Keratinocyte (primary cell): ENCODE measurements at regions not wholly inside any gene's neighbourhood (a gene's known extent, or its start where the extent isn't known, plus 50 kb on each side); places are given as distances from the start of the nearest gene placed in this dataset.
A peak's percentile ranks its signal among the peaks of the same experiment; 100 is the strongest.

Source experiments
- DNase-seq: peaks from one replicate; pipeline ENCODE4 v3.0.0-alpha.2; 2011; ENCODE audit warnings: low read depth, missing footprints, low spot score
- FAIRE-seq: peaks from 2 replicates; lab custom pipeline; 2011; peaks lifted over from hg19 to GRCh38; lab: Jason Lieb, UNC
- H2AFZ ChIP-seq: 2 replicates; pipeline ENCODE4 v1.6.0; 2012; ENCODE audit warnings: low read length, control low read depth, inconsistent platforms; ENCODE audit not compliant: control insufficient read depth
- H3K27ac ChIP-seq: 2 replicates; pipeline ENCODE4 v1.5.1; 2011; ENCODE audit warnings: low read length; ENCODE audit not compliant: control insufficient read depth, insufficient read depth
- H3K27me3 ChIP-seq: 3 replicates; pipeline ENCODE4 v1.6.0; 2011; ENCODE audit warnings: low read length; ENCODE audit not compliant: control insufficient read depth, insufficient read depth; ENCODE audit errors: extremely low read depth
- H3K36me3 ChIP-seq, 2 experiments: 2 replicates in 1 of 2; 3 replicates in 1 of 2; pipeline ENCODE4 v1.5.1; 2011; ENCODE audit warnings: low read length in 2 of 2, mild to moderate bottlenecking in 1 of 2; ENCODE audit not compliant: control insufficient read depth in 2 of 2, insufficient read depth in 2 of 2; ENCODE audit errors: extremely low read depth in 1 of 2
- H3K4me1 ChIP-seq: 3 replicates; pipeline ENCODE4 v1.5.1; 2011; ENCODE audit warnings: low read length; ENCODE audit not compliant: control insufficient read depth, insufficient read depth; ENCODE audit errors: extremely low read depth
- H3K4me2 ChIP-seq: 3 replicates; pipeline ENCODE4 v1.6.0; 2011; ENCODE audit warnings: low read depth, low read length; ENCODE audit not compliant: control insufficient read depth, insufficient read depth; ENCODE audit errors: extremely low read depth
- H3K4me3 ChIP-seq, 3 experiments: fragments of 200-600 bp in 1 of 3; sonication (generic) in 1 of 3; 2 replicates in 2 of 3; 3 replicates in 1 of 3; pipeline ENCODE4 v1.5.1; 2011 to 2016; ENCODE audit warnings: low read length in 3 of 3, mild to moderate bottlenecking in 3 of 3, control low read depth in 2 of 3, inconsistent platforms in 1 of 3, low read depth in 1 of 3, mixed read lengths in 1 of 3, mixed run types in 1 of 3, moderate library complexity in 1 of 3; ENCODE audit not compliant: control insufficient read depth in 2 of 3, insufficient read depth in 2 of 3; ENCODE audit errors: extremely low read depth in 1 of 3
- H3K79me2 ChIP-seq: 2 replicates; pipeline ENCODE4 v1.6.0; 2012; ENCODE audit warnings: low read length; ENCODE audit not compliant: control insufficient read depth, insufficient read depth
- H3K9ac ChIP-seq: 3 replicates; pipeline ENCODE4 v1.6.0; 2011; ENCODE audit warnings: low read length; ENCODE audit not compliant: control insufficient read depth, insufficient read depth; ENCODE audit errors: extremely low read depth
- H3K9me1 ChIP-seq: 3 replicates; pipeline ENCODE4 v1.6.0; 2011; ENCODE audit warnings: low read length; ENCODE audit not compliant: control insufficient read depth, insufficient read depth; ENCODE audit errors: extremely low read depth
- H3K9me3 ChIP-seq: 2 replicates; pipeline ENCODE4 v1.5.1; 2012; ENCODE audit warnings: low read depth, low read length; ENCODE audit not compliant: control insufficient read depth
- H4K20me1 ChIP-seq: 3 replicates; pipeline ENCODE4 v1.6.0; 2011; ENCODE audit warnings: low read length; ENCODE audit not compliant: control insufficient read depth, insufficient read depth; ENCODE audit errors: extremely low read depth
- CTCF ChIP-seq, 3 experiments: IDR thresholded peaks in 1 of 3; conservative IDR thresholded peaks in 1 of 3; optimal IDR thresholded peaks in 1 of 3; 2 replicates in 2 of 3; 3 replicates in 1 of 3; pipeline versions ENCODE3 to v1.5.1; 2011; ENCODE audit warnings: low read length in 3 of 3, mild to moderate bottlenecking in 3 of 3, moderate library complexity in 2 of 3, control low read depth in 1 of 3, inconsistent platforms in 1 of 3; ENCODE audit not compliant: insufficient read depth in 2 of 3; ENCODE audit errors: extremely low read depth in 1 of 3
- EZH2 ChIP-seq: IDR thresholded peaks from one replicate; pipeline ENCODE4 v1.6.1; 2012; ENCODE audit warnings: inconsistent platforms, mild to moderate bottlenecking, low read length, moderate library complexity
- dilution Hi-C: fragments of 300-500 bp; cut with MboI; formaldehyde crosslinking; loops from one replicate; pipeline ENCODE4 v1.7.0; 2020; ENCODE audit warnings: low sequenced_read_pairs; ENCODE audit not compliant: extremely low pct_ligation_motif_present

GRCh38 chr18:34592961-34593382, 117.1 kb upstream of the DTNA start:
- peak overlapping the region in 1 of 3 experiments; percentile 32 for H3K4me3 ChIP-seq
- no peaks in the 10 kb centered on the region for H4K20me1 ChIP-seq
- no peak overlapping the region for H3K27ac ChIP-seq
- H3K9ac ChIP-seq = no peak overlapping the region
- TF ChIP-seq CTCF (optimal IDR thresholded peaks at IDR 0.05 in 1 of 3, IDR thresholded peaks at IDR 0.05 in 1 of 3, conservative IDR thresholded peaks at IDR 0.05 in 1 of 3; ENCODE audit: extremely low read depth in 1 of 3, insufficient read depth in 2 of 3, low read length in 3 of 3) (no peak), EZH2 (no peak)
- H3K9me1 ChIP-seq = no peaks in the 10 kb centered on the region
- peak overlapping the region; percentile 51 for H3K4me2 ChIP-seq
- peak overlapping the region; percentile 75 for H2AFZ ChIP-seq
- H3K36me3 ChIP-seq = no peaks in the 10 kb centered on the region
- no peaks in the 10 kb centered on the region for H3K79me2 ChIP-seq
- no peaks in the 10 kb centered on the region for H3K27me3 ChIP-seq
- H3K4me1 ChIP-seq = no peaks in the 10 kb centered on the region
- no peaks in the 10 kb centered on the region for H3K9me3 ChIP-seq
- FAIRE-seq (no peak), DNase-seq (no peak)
- dilution Hi-C loops = no loop called here

- no peak for TF ChIP-seq CTCF (optimal IDR thresholded peaks at IDR 0.05 in 1 of 3, IDR thresholded peaks at IDR 0.05 in 1 of 3, conservative IDR thresholded peaks at IDR 0.05 in 1 of 3; ENCODE audit: extremely low read depth in 1 of 3, insufficient read depth in 2 of 3, low read length in 3 of 3)
- no peak for TF ChIP-seq EZH2
- no peak overlapping the region for H3K4me2 ChIP-seq
- no peaks in the 10 kb centered on the region for H3K27me3 ChIP-seq
- H3K9me1 ChIP-seq = no peaks in the 10 kb centered on the region
- no peak for DNase-seq
- H3K4me1 ChIP-seq = no peaks in the 10 kb centered on the region
- H3K4me3 ChIP-seq = no peak overlapping the region
- H3K36me3 ChIP-seq = no peaks in the 10 kb centered on the region
- H3K9ac ChIP-seq = no peak overlapping the region
- FAIRE-seq = no peak
- dilution Hi-C loops = no loop called here
- no peak overlapping the region for H3K27ac ChIP-seq
- H3K9me3 ChIP-seq = no peaks in the 10 kb centered on the region
- no peaks in the 10 kb centered on the region for H4K20me1 ChIP-seq
- H3K79me2 ChIP-seq = no peaks in the 10 kb centered on the region
- no peak overlapping the region for H2AFZ ChIP-seq
These were observed 115.8 kb upstream of the DTNA start for GRCh38 chr18:34594266-34594665.
